HepG2 (cell line): ENCODE measurements at regions not wholly inside any gene's neighbourhood (a gene's known extent, or its start where the extent isn't known, plus 50 kb on each side); places are given as distances from the start of the nearest gene placed in this dataset.

Source experiments
- ADNP ChIP-seq: sonication (generic); formaldehyde crosslinking; IDR thresholded peaks from 2 replicates; pipeline ENCODE4 v1.4.0; 2020; ENCODE audit warnings: missing genetic modification reagents
- EZH2 ChIP-seq: conservative IDR thresholded peaks from 2 replicates; pipeline ENCODE4 v1.6.1; 2012; ENCODE audit warnings: mild to moderate bottlenecking, low read depth, low read length, moderate library complexity
- GTF2F1 ChIP-seq: fragments of 150-350 bp; IDR thresholded peaks from 2 replicates; pipeline ENCODE4 v1.6.1; 2014; ENCODE audit warnings: low read length
- PCBP2 ChIP-seq: fragments of 200-400 bp; formaldehyde crosslinking; optimal IDR thresholded peaks from 2 replicates; pipeline ENCODE3; 2018; ENCODE audit warnings: low read length, low read depth; ENCODE audit not compliant: poor library complexity, severe bottlenecking
- RFX5 ChIP-seq: IDR thresholded peaks from 2 replicates; pipeline ENCODE4 v1.6.1; 2011; ENCODE audit warnings: low read depth, low read length, improper control_type of control experiment
- SMAD9 ChIP-seq: sonication (generic); formaldehyde crosslinking; IDR thresholded peaks from 2 replicates; pipeline ENCODE4 v1.5.1; 2020; ENCODE audit warnings: mild to moderate bottlenecking, missing genetic modification reagents
- SUZ12 ChIP-seq: fragments of 150-350 bp; IDR thresholded peaks from 2 replicates; pipeline ENCODE4 v1.6.1; 2014; ENCODE audit warnings: low read depth, low read length
- ZNF274 ChIP-seq: sonication (generic); formaldehyde crosslinking; IDR thresholded peaks from 2 replicates; pipeline ENCODE4 v1.5.1; 2020; ENCODE audit warnings: mild to moderate bottlenecking, missing genetic modification reagents
- ZNF3 ChIP-seq: IDR thresholded peaks from 2 replicates; pipeline ENCODE4 v1.7.0; 2017; ENCODE audit warnings: inconsistent platforms
- ZNF549 ChIP-seq: sonication (generic); formaldehyde crosslinking; IDR thresholded peaks from 2 replicates; pipeline ENCODE4 v1.5.0; 2020; ENCODE audit warnings: missing genetic modification reagents
- TF ChIP-seq, protein P1 (sequence below): sonication (generic); formaldehyde crosslinking; IDR thresholded peaks from 2 replicates; pipeline ENCODE4 v1.5.0; 2020; ENCODE audit warnings: mild to moderate bottlenecking, missing genetic modification reagents, moderate library complexity

- TF ChIP-seq PCBP2 = no peak
- TF ChIP-seq ZNF3 (CRISPR knock-in tag) = no peak
- TF ChIP-seq, protein P1, sequence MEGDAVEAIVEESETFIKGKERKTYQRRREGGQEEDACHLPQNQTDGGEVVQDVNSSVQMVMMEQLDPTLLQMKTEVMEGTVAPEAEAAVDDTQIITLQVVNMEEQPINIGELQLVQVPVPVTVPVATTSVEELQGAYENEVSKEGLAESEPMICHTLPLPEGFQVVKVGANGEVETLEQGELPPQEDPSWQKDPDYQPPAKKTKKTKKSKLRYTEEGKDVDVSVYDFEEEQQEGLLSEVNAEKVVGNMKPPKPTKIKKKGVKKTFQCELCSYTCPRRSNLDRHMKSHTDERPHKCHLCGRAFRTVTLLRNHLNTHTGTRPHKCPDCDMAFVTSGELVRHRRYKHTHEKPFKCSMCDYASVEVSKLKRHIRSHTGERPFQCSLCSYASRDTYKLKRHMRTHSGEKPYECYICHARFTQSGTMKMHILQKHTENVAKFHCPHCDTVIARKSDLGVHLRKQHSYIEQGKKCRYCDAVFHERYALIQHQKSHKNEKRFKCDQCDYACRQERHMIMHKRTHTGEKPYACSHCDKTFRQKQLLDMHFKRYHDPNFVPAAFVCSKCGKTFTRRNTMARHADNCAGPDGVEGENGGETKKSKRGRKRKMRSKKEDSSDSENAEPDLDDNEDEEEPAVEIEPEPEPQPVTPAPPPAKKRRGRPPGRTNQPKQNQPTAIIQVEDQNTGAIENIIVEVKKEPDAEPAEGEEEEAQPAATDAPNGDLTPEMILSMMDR (CRISPR knock-in tag) = no peak
- TF ChIP-seq ZNF274 (CRISPR knock-in tag) = no peak
- TF ChIP-seq SMAD9 (CRISPR knock-in tag) = no peak
- TF ChIP-seq ADNP (CRISPR knock-in tag) = no peak
- no peak for TF ChIP-seq EZH2
- no peak for TF ChIP-seq ZNF549
- TF ChIP-seq SUZ12 = no peak
- TF ChIP-seq RFX5 = no peak
- TF ChIP-seq GTF2F1 = no peak
Observed at GRCh38 chr4:117302226-117302625, 216.8 kb upstream of the TRAM1L1 start.
